ENCODE measurements at regions not wholly inside any gene's neighbourhood (a gene's known extent, or its start where the extent isn't known, plus 50 kb on each side); places are given as distances from the start of the nearest gene placed in this dataset.
A peak's percentile ranks its signal among the peaks of the same experiment; 100 is the strongest.

DNA sequence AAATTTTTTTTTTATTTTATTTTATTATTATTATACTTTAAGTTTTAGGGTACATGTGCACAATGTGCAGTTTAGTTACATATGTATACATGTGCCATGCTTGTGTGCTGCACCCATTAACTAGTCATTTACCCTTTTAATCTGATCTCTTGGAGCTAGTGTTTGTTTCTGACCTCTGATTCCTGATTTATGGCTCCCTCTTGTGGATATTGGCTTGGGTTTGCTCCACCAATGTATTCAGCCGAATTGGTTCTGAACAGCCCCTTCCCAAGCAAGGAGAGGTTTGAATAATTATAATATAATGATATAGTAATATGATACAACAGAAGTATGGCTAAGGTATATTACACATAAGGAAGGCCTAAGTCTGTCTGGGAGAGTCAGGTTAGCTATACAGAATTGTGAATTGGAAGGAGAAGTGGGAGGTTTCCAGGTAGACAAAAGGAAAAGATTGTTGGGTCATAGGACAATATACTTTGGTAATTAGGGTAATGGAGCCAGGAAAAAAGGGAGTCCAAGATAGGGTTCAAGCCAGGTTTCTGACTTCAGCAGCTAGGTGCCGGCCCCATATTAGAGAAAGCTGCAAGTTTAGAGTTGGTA, 53.1 kb upstream of the HMCN1 start:
- peak; percentile 85 for ATAC-seq (ENCODE audit: poor library complexity)
- intact Hi-C loops (cut with DNase I) = no loop called here
- no peak for DNase-seq

DNA sequence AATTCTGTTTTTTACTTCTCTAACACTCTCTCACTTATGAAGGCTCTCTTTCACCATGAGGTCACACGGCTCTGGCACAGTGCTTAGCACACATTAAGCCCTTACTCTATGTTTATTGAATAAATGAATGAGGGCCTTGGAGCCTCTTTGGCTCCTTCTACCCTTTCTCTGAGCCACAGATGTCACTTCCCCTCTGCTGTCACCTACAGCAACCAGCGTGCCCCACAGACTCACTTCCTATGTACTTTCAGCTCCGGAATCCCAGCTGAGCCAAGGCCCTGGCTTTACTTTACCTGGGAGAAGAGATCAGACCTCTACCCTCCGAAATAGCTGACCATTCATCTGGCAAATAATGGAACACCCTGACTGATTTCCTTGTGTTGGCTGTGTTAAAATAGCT, 53.7 kb upstream of the HMCN1 start:
- DNase-seq (no peak), ATAC-seq (ENCODE audit: poor library complexity) (peak; percentile 39)
- intact Hi-C loops (cut with DNase I) = no loop called here

DNA sequence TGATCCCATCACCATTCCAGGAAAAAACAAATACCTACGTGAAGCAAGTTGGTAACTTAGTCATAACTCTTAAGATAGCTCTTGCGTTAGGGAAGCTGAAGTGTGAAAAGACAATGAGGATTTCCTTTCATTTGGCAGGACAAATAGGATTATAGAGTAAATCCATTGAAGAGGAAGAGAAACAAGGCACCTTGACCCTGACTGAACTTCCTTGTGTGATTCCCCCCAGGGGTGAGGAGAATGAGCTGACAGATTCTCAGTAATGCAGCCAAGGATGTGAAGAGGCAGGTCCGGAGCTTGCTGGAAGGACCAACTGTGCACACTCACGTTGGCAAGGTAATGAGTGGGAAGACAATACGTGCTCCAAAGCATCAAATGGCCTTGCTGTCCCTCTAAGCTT, 55.0 kb upstream of the HMCN1 start:
- no peak for ATAC-seq (ENCODE audit: poor library complexity)
- intact Hi-C loops (cut with DNase I) = loop anchor here (10.0 kb wide), 1 partner anchor 444 kb away; no protein-coding TSS in a partner anchor
- no peak for DNase-seq

DNA sequence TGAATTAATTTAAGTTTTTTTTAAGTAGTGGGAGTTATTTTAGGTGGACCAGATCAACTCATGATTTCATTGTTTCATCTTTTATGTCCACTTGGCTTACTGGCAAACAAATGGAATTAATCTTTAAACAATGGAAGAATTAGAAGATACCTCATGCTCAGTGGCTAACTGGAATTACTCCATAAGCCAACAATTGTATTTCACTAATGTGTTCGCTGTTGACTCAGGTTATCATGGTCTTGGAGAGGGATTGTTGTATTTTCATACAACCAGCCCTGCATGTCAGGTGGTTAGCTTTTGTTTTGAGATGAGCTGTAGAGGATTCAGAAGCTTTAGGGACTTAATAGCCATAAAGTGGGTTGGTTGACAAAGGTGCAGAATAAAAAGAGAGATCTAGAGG, 57.2 kb upstream of the HMCN1 start:
- DNase-seq (no peak), ATAC-seq (ENCODE audit: poor library complexity) (no peak)
- intact Hi-C loops (cut with DNase I) = loop anchor here (10.0 kb wide), 1 partner anchor 442 kb away; no protein-coding TSS in a partner anchor

DNA sequence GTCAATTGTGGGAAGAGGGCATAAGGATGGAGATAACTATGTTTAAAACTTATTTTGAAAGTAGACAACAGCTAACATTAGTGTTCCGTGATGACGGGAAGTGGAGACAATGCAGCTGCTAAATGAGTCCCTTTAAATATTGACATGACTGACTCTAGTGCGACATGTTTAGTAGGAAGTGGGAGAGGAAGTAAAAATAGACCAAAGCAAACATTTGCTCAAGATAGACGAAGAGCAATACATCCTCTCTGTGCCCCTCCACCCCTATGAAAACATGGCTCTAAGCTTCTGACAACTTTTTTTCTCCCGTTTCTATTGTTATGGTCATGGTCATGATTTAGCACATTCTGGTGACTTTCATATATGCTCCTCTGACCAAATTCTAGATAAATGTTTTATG, 60.0 kb upstream of the HMCN1 start:
- ATAC-seq (ENCODE audit: poor library complexity) (peak; percentile 24), DNase-seq (no peak)
- intact Hi-C loops (cut with DNase I) = loop anchor here (10.0 kb wide), 1 partner anchor 439 kb away; no protein-coding TSS in a partner anchor

DNA sequence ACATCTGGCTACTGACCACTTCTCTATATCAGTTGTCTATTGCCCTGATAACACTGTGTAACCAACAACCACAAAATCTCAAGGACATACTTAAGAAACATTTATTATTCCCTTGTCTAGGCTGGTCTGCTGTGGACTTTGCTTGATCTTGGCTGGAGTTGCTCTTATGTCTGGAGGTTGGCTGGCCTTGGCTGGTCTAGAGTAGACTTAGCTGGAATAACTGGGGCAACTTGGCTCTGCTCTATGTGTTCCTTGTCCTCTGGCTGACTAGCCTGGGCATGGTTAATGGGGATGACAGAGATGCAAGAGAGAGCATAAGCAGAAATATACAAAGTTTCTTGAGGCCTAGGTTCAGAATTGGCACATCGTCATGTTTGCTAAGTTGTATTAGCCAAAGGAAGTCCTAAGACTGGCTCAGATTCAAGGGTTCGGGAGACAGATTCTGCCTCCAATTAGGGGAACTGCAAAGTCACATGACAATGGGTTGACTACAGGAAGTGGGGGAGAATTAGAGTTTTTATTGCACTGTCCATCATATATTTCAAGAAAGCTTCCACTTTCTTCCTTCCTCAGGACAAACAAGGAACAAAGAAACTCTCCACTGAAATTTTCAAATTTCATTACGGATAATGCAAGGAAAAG, 61.4 kb upstream of the HMCN1 start:
- ATAC-seq (ENCODE audit: poor library complexity) (peak; percentile 19), DNase-seq (no peak)
- intact Hi-C loops (cut with DNase I) = loop anchor here (10.0 kb wide), 1 partner anchor 438 kb away; no protein-coding TSS in a partner anchor

DNA sequence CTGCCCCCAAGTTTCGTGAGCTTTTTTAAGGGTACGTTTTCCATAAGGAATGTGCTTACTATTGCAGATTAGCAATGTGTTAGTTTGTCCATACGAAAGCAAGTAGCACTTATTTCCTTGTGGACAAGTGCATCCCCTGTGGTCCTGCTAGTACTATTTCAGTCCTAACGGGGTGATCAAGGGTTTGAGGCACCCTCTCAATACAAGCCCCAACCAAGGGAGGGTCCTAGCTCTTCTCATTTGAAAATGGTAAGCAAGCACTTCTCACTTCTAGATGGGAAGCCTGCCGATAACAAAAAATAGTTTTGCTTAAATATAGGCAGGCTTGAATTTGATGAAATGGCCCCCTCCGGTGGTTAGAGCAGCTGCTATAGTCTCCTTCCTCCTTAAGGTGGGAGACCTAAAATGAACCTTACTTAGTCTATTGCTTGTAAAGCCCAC, 64.0 kb upstream of the HMCN1 start:
- intact Hi-C loops (cut with DNase I) = loop anchor here (10.0 kb wide), 1 partner anchor 435 kb away; no protein-coding TSS in a partner anchor
- DNase-seq (no peak), ATAC-seq (ENCODE audit: poor library complexity) (peak; percentile 80)

DNA sequence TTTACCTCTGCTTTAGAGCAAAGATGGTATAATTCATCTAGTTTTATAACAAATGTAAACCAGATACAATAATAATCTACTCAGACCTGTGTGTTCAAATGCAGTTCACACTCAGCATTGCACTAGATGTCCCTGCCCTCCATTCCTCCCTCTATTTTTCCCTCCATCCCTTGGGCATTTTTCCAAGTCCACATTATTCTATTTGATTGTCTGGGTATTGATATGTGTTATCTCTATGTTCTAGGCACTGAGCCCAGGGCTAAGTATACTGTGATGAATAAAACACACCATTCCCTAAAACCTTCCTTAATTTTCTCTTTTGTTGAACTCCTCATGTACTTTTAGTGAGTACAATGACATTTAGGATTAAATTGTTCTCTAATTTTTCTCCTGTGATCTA, 66.2 kb upstream of the HMCN1 start:
- DNase-seq = no peak
- peak; percentile 61 for ATAC-seq (ENCODE audit: poor library complexity)
- intact Hi-C loops (cut with DNase I) = no loop called here

DNA sequence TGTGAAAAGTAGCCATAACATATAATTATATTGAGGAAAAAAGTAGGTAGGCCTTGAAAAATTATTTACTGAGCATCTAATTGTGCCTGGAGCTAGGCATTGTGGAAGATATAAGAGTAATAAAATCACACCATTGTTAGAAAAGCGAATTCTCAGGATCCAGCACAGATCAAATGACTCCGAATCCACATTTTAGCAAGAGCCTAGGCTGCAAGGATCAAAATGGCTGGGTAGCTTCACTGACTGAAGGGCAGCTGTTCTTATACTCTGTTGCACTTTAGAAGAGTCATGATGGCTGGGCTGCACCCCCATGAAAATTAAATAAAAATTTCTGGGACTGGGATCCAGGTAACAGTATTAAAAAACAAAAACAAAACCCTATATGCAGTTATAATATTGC, 67.6 kb upstream of the HMCN1 start:
- DNase-seq = no peak
- intact Hi-C loops (cut with DNase I) = no loop called here
- ATAC-seq (ENCODE audit: poor library complexity) = no peak

DNA sequence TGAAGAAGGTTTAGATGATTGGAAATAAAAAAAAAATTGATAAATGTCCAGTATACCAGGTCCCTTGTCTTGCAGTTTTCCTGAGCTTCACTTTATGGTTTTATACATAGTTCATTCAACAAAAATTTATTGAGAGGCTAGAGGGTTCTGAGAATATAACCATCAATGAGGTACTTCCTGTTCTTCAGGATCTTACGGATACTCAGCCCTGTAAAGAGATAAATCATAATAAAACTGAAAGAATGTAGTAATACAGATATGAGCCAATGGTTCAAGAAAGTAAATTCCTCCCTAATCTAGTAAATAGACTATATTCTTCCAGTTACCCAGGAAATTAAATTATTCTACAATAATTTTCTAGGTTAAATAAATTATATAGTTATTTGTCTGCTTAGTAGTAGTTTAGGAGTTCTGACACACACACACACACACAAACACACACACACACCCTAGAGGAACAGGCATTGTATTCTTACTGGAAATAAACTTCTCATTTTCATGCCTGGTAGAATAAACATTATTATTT, 70.4 kb upstream of the HMCN1 start:
- DNase-seq (no peak), ATAC-seq (ENCODE audit: poor library complexity) (no peak)
- intact Hi-C loops (cut with DNase I) = no loop called here

DNA sequence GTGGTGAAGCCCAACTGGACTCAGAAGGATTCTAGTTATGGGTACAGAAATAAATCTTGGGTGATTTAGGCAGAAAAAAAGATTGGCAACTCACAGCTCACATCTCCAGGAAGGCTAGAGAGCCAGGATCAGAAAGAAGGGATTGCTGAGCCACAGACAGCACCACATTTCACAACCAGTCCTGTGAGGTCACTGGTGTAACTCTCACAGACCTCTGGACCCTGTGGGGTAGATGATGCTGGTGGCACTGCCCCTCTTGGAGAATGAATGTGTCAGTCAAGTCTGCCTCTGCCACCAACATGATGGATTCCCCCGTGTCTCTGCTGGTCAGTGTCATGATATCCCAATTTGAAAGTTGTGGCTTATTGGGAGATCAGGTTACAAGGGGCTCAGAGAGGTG, 70.9 kb upstream of the HMCN1 start:
- DNase-seq = no peak
- intact Hi-C loops (cut with DNase I) = no loop called here
- ATAC-seq (ENCODE audit: poor library complexity) = no peak

DNA sequence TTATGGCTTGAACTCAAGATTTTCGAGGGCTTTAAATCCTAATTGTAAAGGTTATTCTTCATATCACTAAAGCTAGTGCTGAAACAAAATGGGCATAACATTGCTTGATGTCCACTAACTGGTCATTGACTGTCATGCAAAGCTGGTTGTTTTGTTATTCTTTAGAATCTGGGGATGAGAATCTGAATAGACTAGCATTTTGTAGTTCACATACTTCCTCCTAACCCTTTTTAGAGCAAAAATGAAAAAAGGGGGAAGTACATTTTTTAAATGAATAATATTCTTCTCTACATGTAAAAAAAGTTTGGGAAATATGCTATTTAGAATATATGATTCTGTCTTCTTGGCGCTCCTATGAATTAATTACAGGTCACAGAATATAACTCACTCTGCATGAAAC, 72.2 kb upstream of the HMCN1 start:
- intact Hi-C loops (cut with DNase I) = no loop called here
- DNase-seq = no peak
- ATAC-seq (ENCODE audit: poor library complexity) = no peak

DNA sequence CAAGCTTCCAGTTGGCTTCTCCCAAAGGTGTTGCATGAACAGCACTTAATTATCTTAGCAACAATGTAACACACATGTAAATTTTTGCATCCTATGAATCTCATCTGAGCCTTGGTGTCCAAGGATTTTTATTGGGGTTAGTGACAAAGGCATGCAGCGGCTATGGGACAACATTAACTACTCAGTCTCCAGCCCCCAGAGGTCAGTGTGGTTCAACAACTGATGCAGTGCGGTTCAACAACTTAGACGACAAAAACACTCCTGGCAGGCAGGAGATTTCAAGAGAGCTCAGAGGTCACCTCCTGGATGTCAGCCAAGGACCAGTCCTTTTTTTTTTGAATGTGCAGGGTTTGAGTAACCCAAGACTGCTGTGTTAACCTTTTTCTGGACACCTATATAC, 77.5 kb upstream of the HMCN1 start:
- no peak for ATAC-seq (ENCODE audit: poor library complexity)
- intact Hi-C loops (cut with DNase I) = loop anchor here (10.0 kb wide), 1 partner anchor 342 kb away; the partner anchor contains the start of gene IVNS1ABP

DNA sequence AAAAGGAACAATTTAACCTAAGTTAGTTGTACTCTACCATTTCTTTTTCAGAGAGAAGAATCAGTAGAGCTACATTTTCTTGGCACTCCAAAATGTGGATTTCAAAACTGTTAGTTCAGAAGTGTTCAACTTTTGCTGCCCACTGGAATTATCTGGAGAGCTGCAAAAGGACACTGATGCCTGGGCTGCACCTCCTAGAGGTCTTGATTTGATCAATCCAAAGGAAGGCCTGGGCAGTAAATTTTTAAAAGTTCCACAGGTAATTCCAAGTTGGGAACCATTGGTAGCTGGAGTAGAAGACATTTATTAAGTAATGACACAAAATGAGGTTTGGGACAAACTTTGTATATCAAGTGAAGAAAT, 79.3 kb upstream of the HMCN1 start:
- intact Hi-C loops (cut with DNase I) = loop anchor here (10.0 kb wide), 1 partner anchor 340 kb away; the partner anchor contains the start of gene IVNS1ABP
- peak; percentile 64 for ATAC-seq (ENCODE audit: poor library complexity)
- no peak for DNase-seq

More for the DNA sequence above, 77.5 kb upstream of the HMCN1 start:
- DNase-seq = no peak

DNA sequence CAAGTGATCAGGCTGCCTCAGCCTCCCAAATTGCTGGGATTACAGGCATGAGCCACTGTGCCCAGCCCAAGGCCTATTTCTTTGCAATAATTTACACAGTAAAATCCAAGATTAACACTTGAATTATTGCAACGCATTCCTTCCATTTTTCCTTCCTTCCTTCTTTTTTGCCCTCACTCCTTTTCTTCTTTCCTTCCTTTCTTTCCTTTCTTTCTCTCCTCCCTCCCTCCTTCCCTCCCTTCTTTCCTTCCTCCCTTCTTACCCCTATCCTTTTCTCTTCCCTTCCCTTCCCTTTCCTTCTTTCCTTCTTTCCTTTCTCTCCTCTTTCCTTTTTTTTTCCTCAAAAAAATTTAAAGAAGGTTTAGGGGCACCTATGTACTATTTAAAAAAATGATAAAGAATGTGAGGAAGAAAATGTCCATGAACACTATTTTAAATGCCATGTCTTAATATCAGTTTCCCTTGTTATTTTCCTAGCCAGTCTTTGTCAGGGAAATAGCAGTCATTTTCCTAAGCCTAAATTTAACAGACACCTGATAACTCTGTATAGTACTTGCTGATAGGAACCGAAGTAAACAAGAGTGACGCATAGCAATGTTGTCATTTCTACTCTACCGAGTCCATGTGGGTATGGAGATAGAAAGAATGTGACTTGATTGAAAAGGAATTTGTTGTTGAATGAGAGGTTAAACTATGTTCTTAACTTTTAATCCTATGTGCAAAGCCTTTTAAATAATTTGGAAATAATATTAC, 79.8 kb upstream of the HMCN1 start:
- DNase-seq (no peak), ATAC-seq (ENCODE audit: poor library complexity) (peak; percentile 97)
- intact Hi-C loops (cut with DNase I) = loop anchor here (10.0 kb wide), 1 partner anchor 340 kb away; the partner anchor contains the start of gene IVNS1ABP

DNA sequence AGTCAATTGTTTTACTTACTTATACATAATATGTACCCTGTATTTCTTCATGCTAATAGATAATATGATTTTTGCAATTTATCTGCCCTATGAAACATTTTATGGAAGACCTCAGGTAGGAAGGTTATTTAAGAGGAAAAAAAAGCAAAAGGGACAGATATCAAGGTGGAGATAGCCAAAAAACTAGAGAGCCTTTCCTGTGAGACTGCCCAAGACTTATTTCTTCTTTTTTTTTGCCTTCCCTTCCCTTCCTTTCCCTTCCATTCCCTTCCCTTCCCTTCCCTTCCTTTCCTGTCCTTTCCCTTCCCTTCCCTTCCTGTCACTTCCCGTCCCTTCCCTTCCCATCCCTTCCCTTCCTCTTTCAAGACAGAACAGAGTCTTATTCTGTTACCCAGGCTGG, 80.6 kb upstream of the HMCN1 start:
- intact Hi-C loops (cut with DNase I) = loop anchor here (10.0 kb wide), 1 partner anchor 339 kb away; the partner anchor contains the start of gene IVNS1ABP
- ATAC-seq (ENCODE audit: poor library complexity) (no peak), DNase-seq (no peak)

DNA sequence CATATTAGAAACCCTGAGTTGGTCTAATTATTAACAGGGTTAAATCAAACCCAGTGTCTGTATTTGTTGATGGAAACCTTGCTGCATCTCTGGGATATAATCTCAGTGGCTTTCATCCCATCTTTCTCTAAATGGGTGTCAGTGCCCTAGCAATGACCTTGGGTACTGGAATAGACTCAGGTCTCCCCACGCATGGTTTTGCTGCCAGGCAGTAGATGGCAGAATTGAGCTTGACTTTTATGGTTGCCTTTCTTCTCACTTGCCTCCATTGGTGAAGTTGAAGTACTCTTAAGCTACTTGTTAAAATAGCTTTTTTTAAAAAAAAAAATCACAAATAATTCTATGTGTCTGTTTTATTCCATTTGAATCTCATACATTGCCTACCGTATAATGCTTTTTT, 81.8 kb upstream of the HMCN1 start:
- no peak for ATAC-seq (ENCODE audit: poor library complexity)
- no peak for DNase-seq
- intact Hi-C loops (cut with DNase I) = loop anchor here (10.0 kb wide), 1 partner anchor 338 kb away; the partner anchor contains the start of gene IVNS1ABP

DNA sequence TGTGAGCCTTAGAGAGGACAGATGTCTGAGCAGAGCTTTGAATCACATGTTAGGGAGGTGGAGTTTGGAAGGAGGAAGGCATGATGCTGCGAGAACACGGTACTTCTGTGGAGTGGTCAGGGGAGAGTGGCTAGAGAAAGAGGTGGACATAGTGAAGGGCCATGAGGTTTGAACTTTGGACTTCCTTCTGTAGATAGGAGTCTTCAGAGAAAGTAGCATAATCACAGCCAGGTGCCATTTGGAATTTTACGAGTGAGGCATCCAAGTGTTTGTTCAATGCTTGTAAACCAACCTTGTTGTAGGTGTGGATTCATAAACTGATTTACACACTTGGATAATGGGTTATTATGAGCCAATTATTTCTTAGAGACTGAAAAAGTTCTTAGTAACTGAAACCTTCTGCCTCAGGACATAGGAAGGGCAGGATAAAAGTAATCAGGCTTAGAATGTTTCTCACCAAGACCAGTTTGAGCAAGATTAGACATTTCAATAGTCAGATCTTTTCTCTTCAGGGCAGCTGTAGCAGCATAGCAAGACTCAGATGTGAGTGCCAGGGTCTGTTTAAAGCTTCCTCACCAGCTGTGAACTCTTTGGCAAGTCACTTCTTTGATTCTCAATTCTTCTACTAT, 83.5 kb upstream of the HMCN1 start:
- ATAC-seq (ENCODE audit: poor library complexity) (no peak), DNase-seq (no peak)
- intact Hi-C loops (cut with DNase I) = loop anchor here (10.0 kb wide), 1 partner anchor 336 kb away; the partner anchor contains the start of gene IVNS1ABP
